ENCODE measurements at regions not wholly inside any gene's neighbourhood (a gene's known extent, or its start where the extent isn't known, plus 50 kb on each side); places are given as distances from the start of the nearest gene placed in this dataset.

GRCh38 chr3:18703798-18704197, 278.7 kb upstream of the SATB1 start:
- TF ChIP-seq CTCF (IDR thresholded peaks at IDR 0.05) (no peak), EZH2 (IDR thresholded peaks at IDR 0.05) (no peak)

Measured in neural progenitor cell (in vitro differentiated cells).